ENCODE measurements at regions not wholly inside any gene's neighbourhood (a gene's known extent, or its start where the extent isn't known, plus 50 kb on each side); places are given as distances from the start of the nearest gene placed in this dataset.

- no peak for TF ChIP-seq ZFX (IDR thresholded peaks at IDR 0.05; ENCODE audit: borderline replicate concordance)
- TF ChIP-seq CTCF (IDR thresholded peaks at IDR 0.05): no peak
- H3K27ac ChIP-seq: no peak overlapping the region
These were observed 764.3 kb upstream of the PRMT6 start for GRCh38 chr1:106292130-106292529.

- TF ChIP-seq CTCF (IDR thresholded peaks at IDR 0.05) (no peak), ZFX (IDR thresholded peaks at IDR 0.05; ENCODE audit: borderline replicate concordance) (no peak)
- H3K27ac ChIP-seq: no peak overlapping the region
These were observed 760.0 kb upstream of the PRMT6 start for GRCh38 chr1:106296431-106296830.

- no peak for TF ChIP-seq CTCF (IDR thresholded peaks at IDR 0.05)
- no peak for TF ChIP-seq ZFX (IDR thresholded peaks at IDR 0.05; ENCODE audit: borderline replicate concordance)
- no peak overlapping the region for H3K27ac ChIP-seq
These were observed 752.4 kb upstream of the PRMT6 start for GRCh38 chr1:106304106-106304505.

- TF ChIP-seq ZFX (IDR thresholded peaks at IDR 0.05; ENCODE audit: borderline replicate concordance): no peak
- no peak for TF ChIP-seq CTCF (IDR thresholded peaks at IDR 0.05)
- H3K27ac ChIP-seq: no peak overlapping the region
These were observed 736.9 kb upstream of the PRMT6 start for GRCh38 chr1:106319612-106320011.

- TF ChIP-seq ZFX (IDR thresholded peaks at IDR 0.05; ENCODE audit: borderline replicate concordance) (no peak), CTCF (IDR thresholded peaks at IDR 0.05) (no peak)
- H3K27ac ChIP-seq: no peak overlapping the region
These were observed 730.9 kb upstream of the PRMT6 start for GRCh38 chr1:106325600-106325999.

GRCh38 chr1:106344494-106344893 is 712.0 kb upstream of the PRMT6 start:
- H3K27ac ChIP-seq: no peak overlapping the region
- TF ChIP-seq ZFX (IDR thresholded peaks at IDR 0.05; ENCODE audit: borderline replicate concordance) (no peak), CTCF (IDR thresholded peaks at IDR 0.05) (no peak)

GRCh38 chr1:106360252-106360651 is 696.2 kb upstream of the PRMT6 start:
- TF ChIP-seq ZFX (IDR thresholded peaks at IDR 0.05; ENCODE audit: borderline replicate concordance) (no peak), CTCF (IDR thresholded peaks at IDR 0.05) (peak; percentile 58)
- H3K27ac ChIP-seq: no peak overlapping the region
